ENCODE measurements at regions not wholly inside any gene's neighbourhood (a gene's known extent, or its start where the extent isn't known, plus 50 kb on each side); places are given as distances from the start of the nearest gene placed in this dataset.

GRCh38 chr5:141773779-141774562 lies 91.9 kb upstream of the ARAP3 start:
- no peaks in the 10 kb centered on the region for H3K27me3 ChIP-seq
- no peak for TF ChIP-seq CTCF (IDR thresholded peaks at IDR 0.05)
- no peak for TF ChIP-seq POLR2AphosphoS5 (IDR thresholded peaks at IDR 0.05)
- no peak for TF ChIP-seq POLR2A (IDR thresholded peaks at IDR 0.05)
- TF ChIP-seq EP300 (IDR thresholded peaks at IDR 0.05) = no peak
- no peak overlapping the region for H3K27ac ChIP-seq
- H3K36me3 ChIP-seq = no peaks in the 10 kb centered on the region
- no peaks in the 10 kb centered on the region for H3K9me3 ChIP-seq
- no peak overlapping the region for H3K4me3 ChIP-seq
- intact Hi-C loops (cut with DNase I) = no loop called here
- H3K4me1 ChIP-seq = peaks cover 0 to 8% (median 4%) of the 10 kb centered on the region in 4 donors
- DNase-seq = no peak
- WGBS, 2 donors = 69 to 86% methylated on average over 17 of the region's 17 CpGs

- H3K4me1 ChIP-seq = no peaks in the 10 kb centered on the region
- H3K27ac ChIP-seq = no peak overlapping the region
- no peaks in the 10 kb centered on the region for H3K9me3 ChIP-seq
- 69 to 84% methylated on average over 9 of the region's 9 CpGs for WGBS, 2 donors
- DNase-seq = no peak
- intact Hi-C loops (cut with DNase I) = no loop called here
- TF ChIP-seq CTCF (IDR thresholded peaks at IDR 0.05) (no peak), POLR2AphosphoS5 (IDR thresholded peaks at IDR 0.05) (no peak), EP300 (IDR thresholded peaks at IDR 0.05) (no peak), POLR2A (IDR thresholded peaks at IDR 0.05) (no peak)
- H3K36me3 ChIP-seq = no peaks in the 10 kb centered on the region
- no peak overlapping the region for H3K4me3 ChIP-seq
- no peaks in the 10 kb centered on the region for H3K27me3 ChIP-seq
Measured at GRCh38 chr5:141772281-141772680, 90.3 kb upstream of the ARAP3 start.

GRCh38 chr5:141771562-141771961 lies 89.5 kb upstream of the ARAP3 start:
- Histone ChIP-seq H3K36me3 (no peaks in the 10 kb centered on the region), H3K4me3 (no peak overlapping the region), H3K4me1 (no peaks in the 10 kb centered on the region), H3K27ac (no peak overlapping the region), H3K9me3 (no peaks in the 10 kb centered on the region), H3K27me3 (no peaks in the 10 kb centered on the region)
- TF ChIP-seq POLR2AphosphoS5 (IDR thresholded peaks at IDR 0.05) (no peak), CTCF (IDR thresholded peaks at IDR 0.05) (no peak), POLR2A (IDR thresholded peaks at IDR 0.05) (no peak), EP300 (IDR thresholded peaks at IDR 0.05) (no peak)
- intact Hi-C loops (cut with DNase I) = no loop called here
- WGBS, 2 donors = 73 to 80% methylated on average over 3 of the region's 3 CpGs
- no peak for DNase-seq

GRCh38 chr5:141771031-141771430 lies 89.0 kb upstream of the ARAP3 start:
- WGBS, 2 donors = 76 to 90% methylated on average over 4 of the region's 4 CpGs
- TF ChIP-seq POLR2A (IDR thresholded peaks at IDR 0.05) (no peak), POLR2AphosphoS5 (IDR thresholded peaks at IDR 0.05) (no peak), EP300 (IDR thresholded peaks at IDR 0.05) (no peak), CTCF (IDR thresholded peaks at IDR 0.05) (no peak)
- Histone ChIP-seq H3K9me3 (no peaks in the 10 kb centered on the region), H3K36me3 (no peaks in the 10 kb centered on the region), H3K27ac (no peak overlapping the region), H3K27me3 (no peaks in the 10 kb centered on the region), H3K4me3 (no peak overlapping the region), H3K4me1 (no peaks in the 10 kb centered on the region)
- DNase-seq = no peak
- intact Hi-C loops (cut with DNase I) = no loop called here

GRCh38 chr5:141769671-141770070 lies 87.6 kb upstream of the ARAP3 start:
- no peak for TF ChIP-seq POLR2A (IDR thresholded peaks at IDR 0.05)
- Histone ChIP-seq H3K4me1 (no peaks in the 10 kb centered on the region), H3K27ac (no peak overlapping the region), H3K4me3 (no peak overlapping the region), H3K9me3 (no peaks in the 10 kb centered on the region), H3K36me3 (no peaks in the 10 kb centered on the region), H3K27me3 (no peaks in the 10 kb centered on the region)
- intact Hi-C loops (cut with DNase I) = no loop called here
- 78 to 83% methylated on average over 3 of the region's 3 CpGs for WGBS, 2 donors
- no peak for DNase-seq

All from sigmoid colon (tissue), 6 donors.